ENCODE measurements at regions not wholly inside any gene's neighbourhood (a gene's known extent, or its start where the extent isn't known, plus 50 kb on each side); places are given as distances from the start of the nearest gene placed in this dataset.

DNA sequence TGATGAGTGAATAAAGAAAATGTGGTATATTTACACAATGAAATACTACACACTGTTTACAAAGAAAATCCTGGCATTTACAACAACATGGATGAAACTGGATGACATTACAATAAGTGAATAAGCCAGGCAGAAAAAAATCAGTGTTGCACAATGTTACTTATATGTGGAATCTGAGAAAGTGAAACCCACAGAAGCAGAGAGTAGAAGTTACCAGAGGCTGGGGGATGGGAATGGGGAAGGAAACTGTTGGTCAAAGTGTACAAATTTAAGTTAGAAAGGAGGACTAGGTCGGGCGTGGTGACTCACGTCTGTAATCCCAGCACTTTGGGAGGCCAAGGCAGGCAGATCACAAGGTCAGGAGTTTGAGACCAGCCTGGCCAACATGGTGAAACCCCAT is 538.5 kb upstream of the MKI67 start:
- POLR2A ChIA-PET: no interaction called here
- no TSS peak for BruUV-seq (replicated peaks)
- TF ChIP-seq, protein P1, sequence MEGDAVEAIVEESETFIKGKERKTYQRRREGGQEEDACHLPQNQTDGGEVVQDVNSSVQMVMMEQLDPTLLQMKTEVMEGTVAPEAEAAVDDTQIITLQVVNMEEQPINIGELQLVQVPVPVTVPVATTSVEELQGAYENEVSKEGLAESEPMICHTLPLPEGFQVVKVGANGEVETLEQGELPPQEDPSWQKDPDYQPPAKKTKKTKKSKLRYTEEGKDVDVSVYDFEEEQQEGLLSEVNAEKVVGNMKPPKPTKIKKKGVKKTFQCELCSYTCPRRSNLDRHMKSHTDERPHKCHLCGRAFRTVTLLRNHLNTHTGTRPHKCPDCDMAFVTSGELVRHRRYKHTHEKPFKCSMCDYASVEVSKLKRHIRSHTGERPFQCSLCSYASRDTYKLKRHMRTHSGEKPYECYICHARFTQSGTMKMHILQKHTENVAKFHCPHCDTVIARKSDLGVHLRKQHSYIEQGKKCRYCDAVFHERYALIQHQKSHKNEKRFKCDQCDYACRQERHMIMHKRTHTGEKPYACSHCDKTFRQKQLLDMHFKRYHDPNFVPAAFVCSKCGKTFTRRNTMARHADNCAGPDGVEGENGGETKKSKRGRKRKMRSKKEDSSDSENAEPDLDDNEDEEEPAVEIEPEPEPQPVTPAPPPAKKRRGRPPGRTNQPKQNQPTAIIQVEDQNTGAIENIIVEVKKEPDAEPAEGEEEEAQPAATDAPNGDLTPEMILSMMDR (IDR thresholded peaks at IDR 0.05; ENCODE audit: extremely low read depth in 1 of 2, insufficient read depth in 1 of 2, low read depth in 1 of 2, low read length in 2 of 2): no peak
- TF ChIP-seq EZH2 (IDR thresholded peaks at IDR 0.05; ENCODE audit: borderline replicate concordance, low read depth, low read length, severe bottlenecking): no peak
- no peak for TF ChIP-seq JUN (IDR thresholded peaks at IDR 0.05; ENCODE audit: borderline replicate concordance, insufficient read depth, insufficient read length, low read depth)
- no peak for TF ChIP-seq GATA2 (IDR thresholded peaks at IDR 0.05; ENCODE audit: insufficient read depth, insufficient read length, low read depth, low read length)
- no peak for TF ChIP-seq FOS (IDR thresholded peaks at IDR 0.05; ENCODE audit: borderline replicate concordance, insufficient read depth, low read length)
- no peak for TF ChIP-seq POLR2AphosphoS5 (IDR thresholded peaks at IDR 0.05; ENCODE audit: insufficient read depth, low read depth, low read length)
- no peak for TF ChIP-seq MYC (IDR thresholded peaks at IDR 0.05; ENCODE audit: low read depth, low read length)
- TF ChIP-seq, protein P2, sequence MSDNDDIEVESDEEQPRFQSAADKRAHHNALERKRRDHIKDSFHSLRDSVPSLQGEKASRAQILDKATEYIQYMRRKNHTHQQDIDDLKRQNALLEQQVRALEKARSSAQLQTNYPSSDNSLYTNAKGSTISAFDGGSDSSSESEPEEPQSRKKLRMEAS (IDR thresholded peaks at IDR 0.05; ENCODE audit: insufficient read depth, insufficient read length): no peak
- TF ChIP-seq POLR2A (IDR thresholded peaks at IDR 0.05; ENCODE audit: low read depth, low read length): no peak
- intact Hi-C loops (cut with micrococcal nuclease) (no loop called here), dilution Hi-C loops (cut with MboI; ENCODE audit: extremely low pct_ligation_motif_present, low sequenced_read_pairs) (no loop called here)
- H3K4me1 ChIP-seq (ENCODE audit: control insufficient read depth, extremely low read depth, insufficient read depth, low read length): no peaks in the 10 kb centered on the region
- no peak overlapping the region for H2AFZ ChIP-seq (ENCODE audit: low read depth, low read length)
- CTCF ChIA-PET: no interaction called here
- no peak overlapping the region for H3K9ac ChIP-seq (replicated peaks; ENCODE audit: extremely low read depth, insufficient read depth, low read length)
- no peak overlapping the region for H3K4me2 ChIP-seq (ENCODE audit: insufficient read depth, low read length)
- no peak for FAIRE-seq
- H3K9me3 ChIP-seq (replicated peaks; ENCODE audit: control insufficient read depth, insufficient read depth, low read length): no peaks in the 10 kb centered on the region
- DNase-seq (ENCODE audit: low read depth, low spot score): no peak
- no peaks in the 10 kb centered on the region for H3K9me1 ChIP-seq (replicated peaks; ENCODE audit: control insufficient read depth, extremely low read depth, insufficient read depth, low read length)
- H3K36me3 ChIP-seq (ENCODE audit: control insufficient read depth in 2 of 2, extremely low read depth in 1 of 2, insufficient read depth in 2 of 2, low read length in 2 of 2): no peaks in the 10 kb centered on the region
- no peaks in the 10 kb centered on the region for H3K79me2 ChIP-seq (ENCODE audit: control insufficient read depth, insufficient read depth, low read length)
- H3K4me3 ChIP-seq (replicated peaks in 1 of 3; ENCODE audit: insufficient read depth in 1 of 3, low read depth in 1 of 3, low read length in 3 of 3): no peak overlapping the region
- H4K20me1 ChIP-seq (replicated peaks; ENCODE audit: control insufficient read depth, extremely low read depth, insufficient read depth, low read length): no peaks in the 10 kb centered on the region
- no peak overlapping the region for H3K27ac ChIP-seq (ENCODE audit: insufficient read depth, low read depth, low read length)
- no peaks in the 10 kb centered on the region for H3K27me3 ChIP-seq (ENCODE audit: control insufficient read depth in 2 of 2, insufficient read depth in 2 of 2, low read length in 2 of 2)
